Testis (tissue), 2 donors: ENCODE measurements at regions not wholly inside any gene's neighbourhood (a gene's known extent, or its start where the extent isn't known, plus 50 kb on each side); places are given as distances from the start of the nearest gene placed in this dataset.

Experiments
- DNase-seq: peaks from one replicate; pipeline ENCODE4 v3.0.0-alpha.2; 2019
- H3K27ac ChIP-seq, 2 donors: fragments of 200-600 bp; sonication (generic); one replicate each; pipeline ENCODE4 v1.5.1; 2019
- H3K27me3 ChIP-seq: fragments of 200-600 bp; sonication (generic); one replicate; pipeline ENCODE4 v1.5.1; 2019
- H3K36me3 ChIP-seq: fragments of 200-600 bp; sonication (generic); one replicate; pipeline ENCODE4 v1.5.1; 2017; ENCODE audit warnings: low read depth; ENCODE audit errors: missing control alignments
- H3K4me1 ChIP-seq: fragments of 200-600 bp; sonication (generic); one replicate; pipeline ENCODE4 v1.5.1; 2019
- H3K4me3 ChIP-seq, 2 donors: fragments of 200-600 bp; sonication (generic); one replicate each; pipeline ENCODE4 v1.5.1; 2017 to 2019
- H3K9me3 ChIP-seq: fragments of 200-600 bp; sonication (generic); one replicate; pipeline ENCODE4 v1.5.1; 2017
- CTCF ChIP-seq, 3 experiments: fragments of 450-650 bp in 2 of 3; fragments of 200-600 bp in 1 of 3; sonication (generic) in 1 of 3; IDR thresholded peaks; one replicate each; pipeline ENCODE4 v1.5.1; 2016 to 2019; ENCODE audit warnings: antibody characterized with exemption in 3 of 3, mild to moderate bottlenecking in 2 of 3, moderate library complexity in 1 of 3
- POLR2A ChIP-seq: fragments of 450-650 bp; IDR thresholded peaks from one replicate; pipeline ENCODE4 v1.6.1; 2017; ENCODE audit warnings: antibody characterized with exemption, mild to moderate bottlenecking, moderate library complexity
- WGBS, 2 donors: methylation state at CpG; one replicate each; pipeline ENCODE4 v1.1.5; 2018; 5-methylcytosine and 5-hydroxymethylcytosine counted together
- intact Hi-C: fragments of 100-400 bp; cut with DNase I; formaldehyde crosslinking; loops from one replicate; pipeline ENCODE4 v1.15.1; 2023; ENCODE audit warnings: low total_unique reads

GRCh38 chr3:163039636-163040035, 1543.0 kb downstream of the OTOL1 start:
- Histone ChIP-seq H3K27me3 (no peaks in the 10 kb centered on the region), H3K27ac (no peak overlapping the region), H3K9me3 (no peaks in the 10 kb centered on the region), H3K4me1 (no peaks in the 10 kb centered on the region), H3K36me3 (no peaks in the 10 kb centered on the region), H3K4me3 (no peak overlapping the region)
- no peak for TF ChIP-seq CTCF (IDR thresholded peaks at IDR 0.05)
- TF ChIP-seq POLR2A: no peak
- 79 to 82% methylated on average over 3 of the region's 3 CpGs for WGBS, 2 donors
- intact Hi-C loops: no loop called here
- DNase-seq: no peak

GRCh38 chr3:163043074-163043473, 1546.5 kb downstream of the OTOL1 start:
- intact Hi-C loops: no loop called here
- Histone ChIP-seq H3K36me3 (no peaks in the 10 kb centered on the region), H3K4me1 (no peaks in the 10 kb centered on the region), H3K9me3 (no peaks in the 10 kb centered on the region), H3K27ac (no peak overlapping the region), H3K4me3 (no peak overlapping the region), H3K27me3 (no peaks in the 10 kb centered on the region)
- 31 to 42% methylated on average over 2 to 3 of the region's 3 CpGs for WGBS, 2 donors
- TF ChIP-seq CTCF (IDR thresholded peaks at IDR 0.05) (peak in 1 of 3 experiments; percentile 27), POLR2A (no peak)
- DNase-seq: peak; percentile 32

- intact Hi-C loops: no loop called here
- WGBS, 2 donors: 85 to 93% methylated on average over 2 of the region's 2 CpGs
Measured at GRCh38 chr3:163045945-163046344, 1549.3 kb downstream of the OTOL1 start.

GRCh38 chr3:163048881-163049280, 1552.3 kb downstream of the OTOL1 start:
- DNase-seq: no peak
- no peak overlapping the region for H3K27ac ChIP-seq
- no peaks in the 10 kb centered on the region for H3K36me3 ChIP-seq

More at GRCh38 chr3:163045945-163046344, 1549.3 kb downstream of the OTOL1 start:
- TF ChIP-seq CTCF (IDR thresholded peaks at IDR 0.05) (no peak), POLR2A (no peak)
- Histone ChIP-seq H3K27ac (no peak overlapping the region), H3K36me3 (no peaks in the 10 kb centered on the region), H3K27me3 (no peaks in the 10 kb centered on the region), H3K9me3 (no peaks in the 10 kb centered on the region), H3K4me3 (no peak overlapping the region), H3K4me1 (no peaks in the 10 kb centered on the region)
- DNase-seq: no peak

More at GRCh38 chr3:163048881-163049280, 1552.3 kb downstream of the OTOL1 start:
- Histone ChIP-seq H3K9me3 (no peaks in the 10 kb centered on the region), H3K4me3 (no peak overlapping the region), H3K27me3 (no peaks in the 10 kb centered on the region), H3K4me1 (no peaks in the 10 kb centered on the region)
- TF ChIP-seq CTCF (IDR thresholded peaks at IDR 0.05): no peak
- no peak for TF ChIP-seq POLR2A
- no CpG with 5 or more reads among the region's 1 CpG for WGBS, 2 donors
- intact Hi-C loops: no loop called here
